ENCODE measurements at regions not wholly inside any gene's neighbourhood (a gene's known extent, or its start where the extent isn't known, plus 50 kb on each side); places are given as distances from the start of the nearest gene placed in this dataset.
"Not testable (repeated sequence)": the region's sequence is repeated elsewhere in the genome, so short reads cannot be mapped to it uniquely, and the experiment has no call there.

GRCh38 chr9:7665874-7666273 is 133.7 kb downstream of the DMAC1 start:
- intact Hi-C loops (cut with micrococcal nuclease), result no loop called here
- no peak overlapping the region for H3K27ac Mint-ChIP-seq
- H3K9me3 Mint-ChIP-seq, result no peaks in the 10 kb centered on the region
- no peaks in the 10 kb centered on the region for H3K4me1 Mint-ChIP-seq (ENCODE audit: low read depth)
- H3K4me3 Mint-ChIP-seq, result no peak overlapping the region
- no peaks in the 10 kb centered on the region for H3K27me3 Mint-ChIP-seq
- H3K36me3 Mint-ChIP-seq (ENCODE audit: low read depth), result no peaks in the 10 kb centered on the region

GRCh38 chr9:7659766-7660165 is 139.8 kb downstream of the DMAC1 start:
- Mint-ChIP-seq H3K27me3 (no peaks in the 10 kb centered on the region), H3K4me1 (ENCODE audit: low read depth) (no peaks in the 10 kb centered on the region), H3K36me3 (ENCODE audit: low read depth) (no peaks in the 10 kb centered on the region), H3K27ac (no peak overlapping the region), H3K4me3 (no peak overlapping the region), H3K9me3 (no peaks in the 10 kb centered on the region)
- intact Hi-C loops (cut with micrococcal nuclease), result no loop called here

- Mint-ChIP-seq H3K9me3 (no peaks in the 10 kb centered on the region), H3K27ac (no peak overlapping the region), H3K4me3 (no peak overlapping the region), H3K36me3 (ENCODE audit: low read depth) (no peaks in the 10 kb centered on the region), H3K27me3 (no peaks in the 10 kb centered on the region), H3K4me1 (ENCODE audit: low read depth) (no peaks in the 10 kb centered on the region)
- intact Hi-C loops (cut with micrococcal nuclease), result no loop called here
These were observed 142.9 kb downstream of the DMAC1 start for GRCh38 chr9:7656636-7657035.

GRCh38 chr9:7653262-7653661 is 146.3 kb downstream of the DMAC1 start:
- no peaks in the 10 kb centered on the region for H3K36me3 Mint-ChIP-seq (ENCODE audit: low read depth)
- peaks cover under 1% of the 10 kb centered on the region for H3K9me3 Mint-ChIP-seq
- no peaks in the 10 kb centered on the region for H3K27me3 Mint-ChIP-seq
- H3K4me3 Mint-ChIP-seq, result no peak overlapping the region
- H3K4me1 Mint-ChIP-seq (ENCODE audit: low read depth), result no peaks in the 10 kb centered on the region
- intact Hi-C loops (cut with micrococcal nuclease), result no loop called here
- H3K27ac Mint-ChIP-seq, result no peak overlapping the region

GRCh38 chr9:7640231-7640630 is 159.3 kb downstream of the DMAC1 start:
- Mint-ChIP-seq H3K27ac (no peak overlapping the region), H3K4me1 (ENCODE audit: low read depth) (no peaks in the 10 kb centered on the region), H3K36me3 (ENCODE audit: low read depth) (no peaks in the 10 kb centered on the region), H3K9me3 (peaks cover 16% of the 10 kb centered on the region), H3K27me3 (no peaks in the 10 kb centered on the region), H3K4me3 (no peak overlapping the region)
- intact Hi-C loops (cut with micrococcal nuclease), result no loop called here

- Mint-ChIP-seq H3K4me3 (no peak overlapping the region), H3K27ac (no peak overlapping the region), H3K27me3 (no peaks in the 10 kb centered on the region)
These were observed 160.1 kb downstream of the DMAC1 start for GRCh38 chr9:7639471-7639870.

GRCh38 chr9:7636838-7637467 is 162.6 kb downstream of the DMAC1 start:
- Mint-ChIP-seq H3K27ac (no peak overlapping the region), H3K9me3 (peaks cover 5% of the 10 kb centered on the region), H3K4me1 (ENCODE audit: low read depth) (no peaks in the 10 kb centered on the region), H3K4me3 (no peak overlapping the region), H3K36me3 (ENCODE audit: low read depth) (no peaks in the 10 kb centered on the region), H3K27me3 (no peaks in the 10 kb centered on the region)
- intact Hi-C loops (cut with micrococcal nuclease), result no loop called here

More at GRCh38 chr9:7639471-7639870, 160.1 kb downstream of the DMAC1 start:
- Mint-ChIP-seq H3K4me1 (ENCODE audit: low read depth) (no peaks in the 10 kb centered on the region), H3K9me3 (peaks cover 8% of the 10 kb centered on the region), H3K36me3 (ENCODE audit: low read depth) (no peaks in the 10 kb centered on the region)
- intact Hi-C loops (cut with micrococcal nuclease), result no loop called here

- Mint-ChIP-seq H3K27me3 (no peaks in the 10 kb centered on the region), H3K4me3 (no peak overlapping the region), H3K9me3 (peaks cover 12% of the 10 kb centered on the region), H3K36me3 (ENCODE audit: low read depth) (no peaks in the 10 kb centered on the region), H3K27ac (no peak overlapping the region), H3K4me1 (ENCODE audit: low read depth) (no peaks in the 10 kb centered on the region)
- intact Hi-C loops (cut with micrococcal nuclease), result no loop called here
These were observed 163.3 kb downstream of the DMAC1 start for GRCh38 chr9:7636309-7636708.

GRCh38 chr9:7626571-7627029 is 173.0 kb downstream of the DMAC1 start:
- H3K36me3 Mint-ChIP-seq (ENCODE audit: low read depth); H3K27me3 Mint-ChIP-seq; H3K4me1 Mint-ChIP-seq (ENCODE audit: low read depth); H3K27ac Mint-ChIP-seq; H3K4me3 Mint-ChIP-seq; intact Hi-C loops (cut with micrococcal nuclease): not testable (repeated sequence)
- peaks cover 14% of the 10 kb centered on the region for H3K9me3 Mint-ChIP-seq

- no peaks in the 10 kb centered on the region for H3K9me3 Mint-ChIP-seq
- H3K4me1 Mint-ChIP-seq (ENCODE audit: low read depth), result no peaks in the 10 kb centered on the region
- H3K27me3 Mint-ChIP-seq, result peaks cover 2% of the 10 kb centered on the region
- no peak overlapping the region for H3K4me3 Mint-ChIP-seq
- H3K27ac Mint-ChIP-seq, result no peak overlapping the region
- no peaks in the 10 kb centered on the region for H3K36me3 Mint-ChIP-seq (ENCODE audit: low read depth)
- intact Hi-C loops (cut with micrococcal nuclease), result no loop called here
These were observed 177.1 kb downstream of the DMAC1 start for GRCh38 chr9:7622481-7622880.

GRCh38 chr9:7615344-7615743 is 184.2 kb downstream of the DMAC1 start:
- Mint-ChIP-seq H3K4me1 (ENCODE audit: low read depth) (no peaks in the 10 kb centered on the region), H3K9me3 (no peaks in the 10 kb centered on the region), H3K27ac (no peak overlapping the region), H3K36me3 (ENCODE audit: low read depth) (no peaks in the 10 kb centered on the region), H3K4me3 (no peak overlapping the region), H3K27me3 (no peaks in the 10 kb centered on the region)
- intact Hi-C loops (cut with micrococcal nuclease), result no loop called here

GRCh38 chr9:7613931-7614330 is 185.6 kb downstream of the DMAC1 start:
- intact Hi-C loops (cut with micrococcal nuclease), result no loop called here
- Mint-ChIP-seq H3K27me3 (no peaks in the 10 kb centered on the region), H3K36me3 (ENCODE audit: low read depth) (no peaks in the 10 kb centered on the region), H3K4me3 (no peak overlapping the region), H3K4me1 (ENCODE audit: low read depth) (no peaks in the 10 kb centered on the region), H3K9me3 (no peaks in the 10 kb centered on the region), H3K27ac (no peak overlapping the region)

- Mint-ChIP-seq H3K27me3 (no peaks in the 10 kb centered on the region), H3K4me3 (no peak overlapping the region), H3K27ac (no peak overlapping the region), H3K9me3 (no peaks in the 10 kb centered on the region), H3K36me3 (ENCODE audit: low read depth) (no peaks in the 10 kb centered on the region), H3K4me1 (ENCODE audit: low read depth) (no peaks in the 10 kb centered on the region)
- intact Hi-C loops (cut with micrococcal nuclease), result no loop called here
These were observed 191.3 kb downstream of the DMAC1 start for GRCh38 chr9:7608261-7608660.

- no peaks in the 10 kb centered on the region for H3K4me1 Mint-ChIP-seq (ENCODE audit: low read depth)
- H3K27ac Mint-ChIP-seq, result no peak overlapping the region
- H3K4me3 Mint-ChIP-seq, result no peak overlapping the region
- no peaks in the 10 kb centered on the region for H3K9me3 Mint-ChIP-seq
- H3K36me3 Mint-ChIP-seq (ENCODE audit: low read depth), result no peaks in the 10 kb centered on the region
- H3K27me3 Mint-ChIP-seq, result no peaks in the 10 kb centered on the region
- intact Hi-C loops (cut with micrococcal nuclease), result no loop called here
These were observed 192.2 kb downstream of the DMAC1 start for GRCh38 chr9:7607421-7607820.

GRCh38 chr9:7606591-7606990 is 193.0 kb downstream of the DMAC1 start:
- no peaks in the 10 kb centered on the region for H3K36me3 Mint-ChIP-seq (ENCODE audit: low read depth)
- intact Hi-C loops (cut with micrococcal nuclease), result no loop called here
- H3K4me1 Mint-ChIP-seq (ENCODE audit: low read depth), result no peaks in the 10 kb centered on the region
- no peak overlapping the region for H3K27ac Mint-ChIP-seq
- no peak overlapping the region for H3K4me3 Mint-ChIP-seq
- no peaks in the 10 kb centered on the region for H3K9me3 Mint-ChIP-seq
- no peaks in the 10 kb centered on the region for H3K27me3 Mint-ChIP-seq
